Neural progenitor cell (in vitro differentiated cells): ENCODE measurements at regions not wholly inside any gene's neighbourhood (a gene's known extent, or its start where the extent isn't known, plus 50 kb on each side); places are given as distances from the start of the nearest gene placed in this dataset.

Experiments
- EZH2 ChIP-seq: fragments of 200-600 bp; sonication (generic); IDR thresholded peaks from 2 replicates; pipeline ENCODE4 v1.6.1; 2017; ENCODE audit warnings: antibody characterized with exemption, mild to moderate bottlenecking, moderate library complexity
- TF ChIP-seq, protein P1 (sequence below): fragments of 200-600 bp; sonication (generic); IDR thresholded peaks from 2 replicates; pipeline ENCODE4 v1.5.1; 2017; ENCODE audit warnings: antibody characterized with exemption, mild to moderate bottlenecking

GRCh38 chr2:217215877-217216276 is 356.0 kb upstream of the TNP1 start:
- TF ChIP-seq, protein P1, sequence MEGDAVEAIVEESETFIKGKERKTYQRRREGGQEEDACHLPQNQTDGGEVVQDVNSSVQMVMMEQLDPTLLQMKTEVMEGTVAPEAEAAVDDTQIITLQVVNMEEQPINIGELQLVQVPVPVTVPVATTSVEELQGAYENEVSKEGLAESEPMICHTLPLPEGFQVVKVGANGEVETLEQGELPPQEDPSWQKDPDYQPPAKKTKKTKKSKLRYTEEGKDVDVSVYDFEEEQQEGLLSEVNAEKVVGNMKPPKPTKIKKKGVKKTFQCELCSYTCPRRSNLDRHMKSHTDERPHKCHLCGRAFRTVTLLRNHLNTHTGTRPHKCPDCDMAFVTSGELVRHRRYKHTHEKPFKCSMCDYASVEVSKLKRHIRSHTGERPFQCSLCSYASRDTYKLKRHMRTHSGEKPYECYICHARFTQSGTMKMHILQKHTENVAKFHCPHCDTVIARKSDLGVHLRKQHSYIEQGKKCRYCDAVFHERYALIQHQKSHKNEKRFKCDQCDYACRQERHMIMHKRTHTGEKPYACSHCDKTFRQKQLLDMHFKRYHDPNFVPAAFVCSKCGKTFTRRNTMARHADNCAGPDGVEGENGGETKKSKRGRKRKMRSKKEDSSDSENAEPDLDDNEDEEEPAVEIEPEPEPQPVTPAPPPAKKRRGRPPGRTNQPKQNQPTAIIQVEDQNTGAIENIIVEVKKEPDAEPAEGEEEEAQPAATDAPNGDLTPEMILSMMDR = no peak
- no peak for TF ChIP-seq EZH2
